SK-N-SH treated with all-trans-retinoic acid at 6 μM for 48 hours (cell line): ENCODE measurements at regions not wholly inside any gene's neighbourhood (a gene's known extent, or its start where the extent isn't known, plus 50 kb on each side); places are given as distances from the start of the nearest gene placed in this dataset.

Experiments
- ATAC-seq: fragments of 200-7000 bp; cut with Tn5 transposase; 3 replicates; pipeline ENCODE4 v1.9.1; 2020; ENCODE audit warnings: mild to moderate bottlenecking, moderate library complexity
- ARNTL ChIP-seq: fragments of 450-650 bp; formaldehyde crosslinking; IDR thresholded peaks from 2 replicates; pipeline ENCODE4 v1.5.0; 2020; ENCODE audit warnings: low read depth, mild to moderate bottlenecking, moderate library complexity, borderline replicate concordance
- BACH2 ChIP-seq: fragments of 250-450 bp; sonication (Bioruptor Pico); IDR thresholded peaks from 2 replicates; pipeline ENCODE4 v1.9.0; 2021; ENCODE audit warnings: mild to moderate bottlenecking, borderline replicate concordance
- CSDC2 ChIP-seq: fragments of 250-450 bp; sonication (Bioruptor Pico); IDR thresholded peaks from 2 replicates; pipeline ENCODE4 v1.5.0; 2020; ENCODE audit warnings: mild to moderate bottlenecking, moderate library complexity
- ESRRG ChIP-seq: fragments of 250-450 bp; sonication (Bioruptor Pico); IDR thresholded peaks from 2 replicates; pipeline ENCODE4 v1.6.1; 2021; ENCODE audit warnings: mild to moderate bottlenecking
- GLIS3 ChIP-seq: fragments of 250-450 bp; sonication (Bioruptor Pico); IDR thresholded peaks from 2 replicates; pipeline ENCODE4 v1.5.0; 2020; ENCODE audit warnings: mild to moderate bottlenecking, moderate library complexity
- PATZ1 ChIP-seq: fragments of 250-450 bp; sonication (Bioruptor Pico); IDR thresholded peaks from 2 replicates; pipeline ENCODE4 v1.8.0; 2020; ENCODE audit warnings: mild to moderate bottlenecking, moderate library complexity, borderline replicate concordance
- PPARA ChIP-seq: fragments of 250-450 bp; sonication (Bioruptor Pico); IDR thresholded peaks from 2 replicates; pipeline ENCODE4 v1.5.0; 2020; ENCODE audit warnings: mild to moderate bottlenecking, borderline replicate concordance
- RARB ChIP-seq: fragments of 250-450 bp; sonication (Bioruptor Pico); IDR thresholded peaks from 2 replicates; pipeline ENCODE4 v1.8.0; 2021; ENCODE audit warnings: mild to moderate bottlenecking, moderate library complexity
- SNAI2 ChIP-seq: fragments of 250-450 bp; sonication (Bioruptor Pico); IDR thresholded peaks from 2 replicates; pipeline ENCODE4 v1.5.0; 2020; ENCODE audit warnings: mild to moderate bottlenecking, moderate library complexity
- TCF4 ChIP-seq: fragments of 250-450 bp; sonication (Bioruptor Pico); IDR thresholded peaks from 2 replicates; pipeline ENCODE4 v1.8.0; 2021; ENCODE audit warnings: mild to moderate bottlenecking, moderate library complexity, borderline replicate concordance
- TOX ChIP-seq: fragments of 250-450 bp; sonication (Bioruptor Pico); IDR thresholded peaks from 2 replicates; pipeline ENCODE4 v1.8.0; 2021; ENCODE audit warnings: mild to moderate bottlenecking, moderate library complexity, borderline replicate concordance
- ZC3H10 ChIP-seq: fragments of 250-450 bp; sonication (Bioruptor Pico); IDR thresholded peaks from 2 replicates; pipeline ENCODE4 v1.5.1; 2021; ENCODE audit warnings: mild to moderate bottlenecking, moderate library complexity
- ZFP3 ChIP-seq: fragments of 250-450 bp; sonication (Bioruptor Pico); IDR thresholded peaks from 2 replicates; pipeline ENCODE4 v1.5.0; 2020; ENCODE audit warnings: mild to moderate bottlenecking, moderate library complexity
- ZFP30 ChIP-seq: fragments of 450-650 bp; formaldehyde crosslinking; IDR thresholded peaks from 2 replicates; pipeline ENCODE4 v1.5.0; 2022; ENCODE audit warnings: mild to moderate bottlenecking, moderate library complexity
- ZNF565 ChIP-seq: fragments of 450-650 bp; formaldehyde crosslinking; conservative IDR thresholded peaks from 2 replicates; pipeline ENCODE4 v1.5.0; 2020; ENCODE audit warnings: low read depth, mild to moderate bottlenecking, moderate library complexity
- ZNF70 ChIP-seq: fragments of 450-650 bp; formaldehyde crosslinking; IDR thresholded peaks from 2 replicates; pipeline ENCODE4 v1.5.0; 2020; ENCODE audit warnings: mild to moderate bottlenecking, moderate library complexity
- ZNF8 ChIP-seq: fragments of 450-650 bp; formaldehyde crosslinking; IDR thresholded peaks from 2 replicates; pipeline ENCODE4 v1.5.0; 2020; ENCODE audit warnings: mild to moderate bottlenecking, moderate library complexity
- TF ChIP-seq, protein P1 (sequence below): fragments of 250-450 bp; sonication (Bioruptor Pico); IDR thresholded peaks from 2 replicates; pipeline ENCODE4 v1.5.1; 2021; ENCODE audit warnings: mild to moderate bottlenecking, moderate library complexity
- TF ChIP-seq, protein P2 (sequence below): fragments of 250-450 bp; sonication (Bioruptor Pico); IDR thresholded peaks from 2 replicates; pipeline ENCODE4 v1.5.0; 2020; ENCODE audit warnings: mild to moderate bottlenecking, moderate library complexity
- TF ChIP-seq, protein P3 (sequence below): fragments of 250-450 bp; sonication (Bioruptor Pico); IDR thresholded peaks from 2 replicates; pipeline ENCODE4 v1.5.1; 2020; ENCODE audit warnings: low read depth, mild to moderate bottlenecking, moderate library complexity
- TF ChIP-seq, protein P4 (sequence below): fragments of 250-450 bp; sonication (Bioruptor Pico); IDR thresholded peaks from 2 replicates; pipeline ENCODE4 v1.8.0; 2021; ENCODE audit warnings: low read depth, mild to moderate bottlenecking, moderate library complexity, borderline replicate concordance

DNA sequence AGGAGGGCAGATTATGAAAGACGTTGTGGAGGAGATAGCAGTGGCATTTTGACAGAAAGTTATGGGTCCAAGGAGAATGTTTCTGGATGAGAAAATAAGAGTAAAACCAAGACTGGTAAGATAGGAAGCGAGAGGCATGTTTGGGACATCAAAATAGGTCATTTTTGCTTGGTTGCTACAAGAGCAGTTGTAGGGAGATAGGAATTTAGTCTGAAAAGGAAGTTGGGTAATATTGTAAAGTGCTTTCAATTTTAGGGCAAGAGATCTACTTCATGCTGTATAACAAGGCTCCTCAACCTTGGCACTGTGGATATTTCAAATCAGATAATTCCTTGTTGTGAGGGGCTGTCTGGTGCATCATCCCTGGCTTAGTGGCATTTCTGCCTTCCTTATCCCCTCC lies 118.0 kb upstream of the DPH6 start:
- TF ChIP-seq, protein P1, sequence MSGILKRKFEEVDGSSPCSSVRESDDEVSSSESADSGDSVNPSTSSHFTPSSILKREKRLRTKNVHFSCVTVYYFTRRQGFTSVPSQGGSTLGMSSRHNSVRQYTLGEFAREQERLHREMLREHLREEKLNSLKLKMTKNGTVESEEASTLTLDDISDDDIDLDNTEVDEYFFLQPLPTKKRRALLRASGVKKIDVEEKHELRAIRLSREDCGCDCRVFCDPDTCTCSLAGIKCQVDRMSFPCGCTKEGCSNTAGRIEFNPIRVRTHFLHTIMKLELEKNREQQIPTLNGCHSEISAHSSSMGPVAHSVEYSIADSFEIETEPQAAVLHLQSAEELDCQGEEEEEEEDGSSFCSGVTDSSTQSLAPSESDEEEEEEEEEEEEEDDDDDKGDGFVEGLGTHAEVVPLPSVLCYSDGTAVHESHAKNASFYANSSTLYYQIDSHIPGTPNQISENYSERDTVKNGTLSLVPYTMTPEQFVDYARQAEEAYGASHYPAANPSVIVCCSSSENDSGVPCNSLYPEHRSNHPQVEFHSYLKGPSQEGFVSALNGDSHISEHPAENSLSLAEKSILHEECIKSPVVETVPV (CRISPR knock-in tag), result no peak
- TF ChIP-seq SNAI2 (CRISPR knock-in tag), result no peak
- TF ChIP-seq, protein P2, sequence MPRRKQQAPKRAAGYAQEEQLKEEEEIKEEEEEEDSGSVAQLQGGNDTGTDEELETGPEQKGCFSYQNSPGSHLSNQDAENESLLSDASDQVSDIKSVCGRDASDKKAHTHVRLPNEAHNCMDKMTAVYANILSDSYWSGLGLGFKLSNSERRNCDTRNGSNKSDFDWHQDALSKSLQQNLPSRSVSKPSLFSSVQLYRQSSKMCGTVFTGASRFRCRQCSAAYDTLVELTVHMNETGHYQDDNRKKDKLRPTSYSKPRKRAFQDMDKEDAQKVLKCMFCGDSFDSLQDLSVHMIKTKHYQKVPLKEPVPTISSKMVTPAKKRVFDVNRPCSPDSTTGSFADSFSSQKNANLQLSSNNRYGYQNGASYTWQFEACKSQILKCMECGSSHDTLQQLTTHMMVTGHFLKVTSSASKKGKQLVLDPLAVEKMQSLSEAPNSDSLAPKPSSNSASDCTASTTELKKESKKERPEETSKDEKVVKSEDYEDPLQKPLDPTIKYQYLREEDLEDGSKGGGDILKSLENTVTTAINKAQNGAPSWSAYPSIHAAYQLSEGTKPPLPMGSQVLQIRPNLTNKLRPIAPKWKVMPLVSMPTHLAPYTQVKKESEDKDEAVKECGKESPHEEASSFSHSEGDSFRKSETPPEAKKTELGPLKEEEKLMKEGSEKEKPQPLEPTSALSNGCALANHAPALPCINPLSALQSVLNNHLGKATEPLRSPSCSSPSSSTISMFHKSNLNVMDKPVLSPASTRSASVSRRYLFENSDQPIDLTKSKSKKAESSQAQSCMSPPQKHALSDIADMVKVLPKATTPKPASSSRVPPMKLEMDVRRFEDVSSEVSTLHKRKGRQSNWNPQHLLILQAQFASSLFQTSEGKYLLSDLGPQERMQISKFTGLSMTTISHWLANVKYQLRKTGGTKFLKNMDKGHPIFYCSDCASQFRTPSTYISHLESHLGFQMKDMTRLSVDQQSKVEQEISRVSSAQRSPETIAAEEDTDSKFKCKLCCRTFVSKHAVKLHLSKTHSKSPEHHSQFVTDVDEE (CRISPR knock-in tag), result no peak
- no peak for ATAC-seq

DNA sequence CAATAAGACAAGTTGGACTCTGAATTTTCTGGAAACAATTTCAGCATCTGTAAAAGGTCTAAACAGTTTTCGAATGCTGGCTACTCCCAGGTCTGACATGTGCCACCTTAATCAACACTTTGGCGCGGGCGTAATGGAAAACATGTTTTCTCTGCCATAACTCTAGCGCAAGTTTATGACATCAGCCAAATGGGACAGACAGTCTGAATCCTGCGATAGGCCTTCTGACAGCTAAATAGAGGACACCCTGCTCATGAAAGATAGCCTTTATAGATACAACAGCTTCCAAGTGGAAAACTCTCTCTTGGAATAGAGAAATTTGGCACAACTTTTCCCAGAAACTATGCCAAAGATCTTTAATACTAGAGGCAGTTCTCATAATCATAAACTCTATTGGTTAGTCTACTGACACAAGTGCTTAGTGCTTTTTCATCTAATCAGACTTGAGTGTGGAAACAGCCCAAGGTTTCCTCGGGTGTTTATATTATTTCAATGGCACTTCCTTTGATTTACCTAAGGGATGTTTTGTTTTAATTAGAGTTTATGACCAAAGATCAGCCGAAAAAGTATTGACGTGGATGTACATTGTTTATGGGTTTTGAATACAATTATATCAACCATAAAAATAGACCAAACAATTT lies 120.1 kb upstream of the DPH6 start:
- TF ChIP-seq, protein P1 (CRISPR knock-in tag), result no peak
- TF ChIP-seq RARB (no peak), ZNF565 (CRISPR knock-in tag) (no peak)
- ATAC-seq, result no peak

GRCh38 chr15:35667908-35668307 lies 121.9 kb upstream of the DPH6 start:
- no peak for ATAC-seq
- no peak for TF ChIP-seq ZFP30 (CRISPR knock-in tag)
- no peak for TF ChIP-seq GLIS3 (CRISPR knock-in tag)
- no peak for TF ChIP-seq TOX
- no peak for TF ChIP-seq BACH2 (CRISPR knock-in tag)
- no peak for TF ChIP-seq TCF4 (CRISPR knock-in tag)
- TF ChIP-seq, protein P3, sequence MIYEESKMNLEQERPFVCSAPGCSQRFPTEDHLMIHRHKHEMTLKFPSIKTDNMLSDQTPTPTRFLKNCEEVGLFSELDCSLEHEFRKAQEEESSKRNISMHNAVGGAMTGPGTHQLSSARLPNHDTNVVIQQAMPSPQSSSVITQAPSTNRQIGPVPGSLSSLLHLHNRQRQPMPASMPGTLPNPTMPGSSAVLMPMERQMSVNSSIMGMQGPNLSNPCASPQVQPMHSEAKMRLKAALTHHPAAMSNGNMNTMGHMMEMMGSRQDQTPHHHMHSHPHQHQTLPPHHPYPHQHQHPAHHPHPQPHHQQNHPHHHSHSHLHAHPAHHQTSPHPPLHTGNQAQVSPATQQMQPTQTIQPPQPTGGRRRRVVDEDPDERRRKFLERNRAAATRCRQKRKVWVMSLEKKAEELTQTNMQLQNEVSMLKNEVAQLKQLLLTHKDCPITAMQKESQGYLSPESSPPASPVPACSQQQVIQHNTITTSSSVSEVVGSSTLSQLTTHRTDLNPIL, result no peak
- no peak for TF ChIP-seq ZNF70 (CRISPR knock-in tag)
- no peak for TF ChIP-seq ARNTL (CRISPR knock-in tag)
- no peak for TF ChIP-seq SNAI2 (CRISPR knock-in tag)
- no peak for TF ChIP-seq ZNF8 (CRISPR knock-in tag)
- TF ChIP-seq ZNF565 (CRISPR knock-in tag), result no peak
- TF ChIP-seq, protein P1 (CRISPR knock-in tag), result no peak
- TF ChIP-seq, protein P4, sequence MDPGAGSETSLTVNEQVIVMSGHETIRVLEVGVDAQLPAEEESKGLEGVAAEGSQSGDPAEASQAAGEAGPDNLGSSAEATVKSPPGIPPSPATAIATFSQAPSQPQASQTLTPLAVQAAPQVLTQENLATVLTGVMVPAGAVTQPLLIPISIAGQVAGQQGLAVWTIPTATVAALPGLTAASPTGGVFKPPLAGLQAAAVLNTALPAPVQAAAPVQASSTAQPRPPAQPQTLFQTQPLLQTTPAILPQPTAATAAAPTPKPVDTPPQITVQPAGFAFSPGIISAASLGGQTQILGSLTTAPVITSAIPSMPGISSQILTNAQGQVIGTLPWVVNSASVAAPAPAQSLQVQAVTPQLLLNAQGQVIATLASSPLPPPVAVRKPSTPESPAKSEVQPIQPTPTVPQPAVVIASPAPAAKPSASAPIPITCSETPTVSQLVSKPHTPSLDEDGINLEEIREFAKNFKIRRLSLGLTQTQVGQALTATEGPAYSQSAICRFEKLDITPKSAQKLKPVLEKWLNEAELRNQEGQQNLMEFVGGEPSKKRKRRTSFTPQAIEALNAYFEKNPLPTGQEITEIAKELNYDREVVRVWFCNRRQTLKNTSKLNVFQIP (CRISPR knock-in tag), result no peak
- TF ChIP-seq CSDC2, result no peak
- TF ChIP-seq PATZ1 (CRISPR knock-in tag), result no peak
- no peak for TF ChIP-seq ESRRG (CRISPR knock-in tag)
- TF ChIP-seq ZC3H10 (CRISPR knock-in tag), result no peak
- no peak for TF ChIP-seq PPARA (CRISPR knock-in tag)
- TF ChIP-seq, protein P2 (CRISPR knock-in tag), result no peak
- no peak for TF ChIP-seq ZFP3 (CRISPR knock-in tag)
- TF ChIP-seq, all 23 proteins: peak for 0
